Left lung (tissue), 4 donors: ENCODE measurements at regions not wholly inside any gene's neighbourhood (a gene's known extent, or its start where the extent isn't known, plus 50 kb on each side); places are given as distances from the start of the nearest gene placed in this dataset.

Source experiments
- ATAC-seq: fragments of 200-7000 bp; cut with Tn5 transposase; one replicate; pipeline ENCODE4 v1.9.1; 2020; ENCODE audit warnings: moderate library complexity
- DNase-seq, 4 donors: peaks; one replicate each; pipeline ENCODE4 v3.0.0-alpha.2; 2013 to 2020
- H3K27ac ChIP-seq, 2 donors: fragments of 200-600 bp; sonication (generic) in 1 of 2; one replicate each; pipeline versions ENCODE4 v1.5.0 to v1.8.0; 2020 to 2021
- H3K27me3 ChIP-seq, 2 donors: fragments of 200-600 bp; sonication (generic) in 1 of 2; one replicate each; pipeline versions ENCODE4 v1.5.0 to v1.8.0; 2020 to 2021
- H3K36me3 ChIP-seq, 2 donors: fragments of 200-600 bp; sonication (generic) in 1 of 2; one replicate each; pipeline versions ENCODE4 v1.5.0 to v1.8.0; 2020 to 2021
- H3K4me1 ChIP-seq, 2 donors: fragments of 200-600 bp; one replicate each; pipeline ENCODE4 v1.8.0; 2021
- H3K4me3 ChIP-seq, 2 donors: fragments of 200-600 bp; sonication (generic) in 1 of 2; one replicate each; pipeline versions ENCODE4 v1.5.0 to v1.8.0; 2020 to 2021; ENCODE audit warnings: mild to moderate bottlenecking in 1 of 2
- H3K9me3 ChIP-seq, 2 donors: fragments of 200-600 bp; sonication (generic) in 1 of 2; one replicate each; pipeline versions ENCODE4 v1.5.0 to v1.8.0; 2020 to 2021
- intact Hi-C, 2 donors: fragments of 100-400 bp; cut with DNase I; formaldehyde crosslinking; loops; one replicate each; pipeline versions ENCODE4 v1.11.2 to v1.14.2; 2022
- TF ChIP-seq, protein P1 (sequence below), 2 donors: fragments of 200-600 bp; sonication (generic) in 1 of 2; IDR thresholded peaks; one replicate each; pipeline versions ENCODE4 v1.5.0 to v1.8.0; 2021; ENCODE audit warnings: antibody characterized with exemption in 2 of 2
- donor health status: DM: no; HTN: yes; CAD: no.
- donor health status: DM: no; HTN: no; CAD: no.

- H3K36me3 ChIP-seq: no peaks in the 10 kb centered on the region
- no peak overlapping the region for H3K4me3 ChIP-seq
- TF ChIP-seq, protein P1, sequence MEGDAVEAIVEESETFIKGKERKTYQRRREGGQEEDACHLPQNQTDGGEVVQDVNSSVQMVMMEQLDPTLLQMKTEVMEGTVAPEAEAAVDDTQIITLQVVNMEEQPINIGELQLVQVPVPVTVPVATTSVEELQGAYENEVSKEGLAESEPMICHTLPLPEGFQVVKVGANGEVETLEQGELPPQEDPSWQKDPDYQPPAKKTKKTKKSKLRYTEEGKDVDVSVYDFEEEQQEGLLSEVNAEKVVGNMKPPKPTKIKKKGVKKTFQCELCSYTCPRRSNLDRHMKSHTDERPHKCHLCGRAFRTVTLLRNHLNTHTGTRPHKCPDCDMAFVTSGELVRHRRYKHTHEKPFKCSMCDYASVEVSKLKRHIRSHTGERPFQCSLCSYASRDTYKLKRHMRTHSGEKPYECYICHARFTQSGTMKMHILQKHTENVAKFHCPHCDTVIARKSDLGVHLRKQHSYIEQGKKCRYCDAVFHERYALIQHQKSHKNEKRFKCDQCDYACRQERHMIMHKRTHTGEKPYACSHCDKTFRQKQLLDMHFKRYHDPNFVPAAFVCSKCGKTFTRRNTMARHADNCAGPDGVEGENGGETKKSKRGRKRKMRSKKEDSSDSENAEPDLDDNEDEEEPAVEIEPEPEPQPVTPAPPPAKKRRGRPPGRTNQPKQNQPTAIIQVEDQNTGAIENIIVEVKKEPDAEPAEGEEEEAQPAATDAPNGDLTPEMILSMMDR (IDR thresholded peaks at IDR 0.05): no peak
- H3K27me3 ChIP-seq: no peaks in the 10 kb centered on the region
- intact Hi-C loops: no loop called here
- ATAC-seq (no peak), DNase-seq (peak in 1 of 4 donors; percentile 2)
- H3K9me3 ChIP-seq: no peaks in the 10 kb centered on the region
- H3K27ac ChIP-seq: no peak overlapping the region
- no peaks in the 10 kb centered on the region for H3K4me1 ChIP-seq
These were observed 61.1 kb upstream of the COCH start for GRCh38 chr14:30813216-30813615.

DNA sequence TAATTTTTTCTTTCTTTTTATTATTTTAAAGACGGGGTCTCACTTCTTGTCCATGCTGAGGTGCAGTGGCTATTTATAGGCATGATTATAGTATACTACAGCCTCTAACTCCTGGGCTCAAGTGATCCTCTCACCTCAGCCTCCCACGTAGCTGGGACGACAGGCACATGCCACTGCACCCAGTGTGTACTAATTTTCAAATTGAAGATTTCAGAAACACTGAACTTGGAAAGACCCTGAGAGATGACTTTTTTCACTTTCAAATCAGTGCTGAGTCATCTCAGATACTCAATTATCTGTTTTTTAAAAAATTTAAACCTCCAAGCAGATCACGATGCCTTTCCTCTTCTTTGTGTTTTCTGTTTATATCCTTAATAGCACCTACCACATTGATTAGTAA lies 53.7 kb upstream of the COCH start:
- TF ChIP-seq, protein P1 (IDR thresholded peaks at IDR 0.05): no peak

DNA sequence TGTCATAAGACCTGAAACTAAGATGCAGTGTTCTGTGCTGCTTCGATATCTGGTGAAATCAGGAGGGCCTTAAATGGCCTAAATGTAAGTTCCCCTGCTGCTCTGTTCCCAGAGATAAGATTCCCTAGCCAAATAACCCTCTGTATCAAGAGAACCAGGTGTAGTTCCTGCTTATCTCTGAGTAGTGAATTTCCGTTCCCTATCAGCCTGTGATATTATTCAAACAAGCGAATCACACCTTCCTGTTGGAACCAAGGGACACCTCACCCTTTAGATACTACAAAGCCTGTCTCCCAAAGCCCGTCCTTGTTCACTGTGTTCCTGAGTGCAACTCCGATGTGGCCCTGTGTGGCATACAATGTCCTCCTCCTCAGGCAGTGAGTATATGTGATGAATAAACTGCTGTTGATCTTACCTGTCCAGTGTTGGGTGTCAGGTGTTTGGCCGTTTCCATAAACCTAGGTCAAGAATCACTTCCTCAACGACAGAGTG lies 52.2 kb upstream of the COCH start:
- Histone ChIP-seq H3K4me1 (no peaks in the 10 kb centered on the region), H3K9me3 (peaks cover 6 to 23% of the 10 kb centered on the region in 2 donors), H3K36me3 (no peaks in the 10 kb centered on the region), H3K27ac (no peak overlapping the region), H3K4me3 (no peak overlapping the region), H3K27me3 (no peaks in the 10 kb centered on the region)
- intact Hi-C loops: no loop called here
- ATAC-seq (no peak), DNase-seq (no peak)
- TF ChIP-seq, protein P1 (IDR thresholded peaks at IDR 0.05): no peak

More for the DNA sequence above, 53.7 kb upstream of the COCH start:
- ATAC-seq (no peak), DNase-seq (no peak)
- H3K36me3 ChIP-seq: no peaks in the 10 kb centered on the region
- intact Hi-C loops: no loop called here
- H3K4me1 ChIP-seq: no peaks in the 10 kb centered on the region
- peaks cover 0 to 11% of the 10 kb centered on the region in 2 donors for H3K9me3 ChIP-seq
- H3K4me3 ChIP-seq: no peak overlapping the region
- no peak overlapping the region for H3K27ac ChIP-seq
- no peaks in the 10 kb centered on the region for H3K27me3 ChIP-seq
